ENCODE measurements at regions not wholly inside any gene's neighbourhood (a gene's known extent, or its start where the extent isn't known, plus 50 kb on each side); places are given as distances from the start of the nearest gene placed in this dataset.

DNA sequence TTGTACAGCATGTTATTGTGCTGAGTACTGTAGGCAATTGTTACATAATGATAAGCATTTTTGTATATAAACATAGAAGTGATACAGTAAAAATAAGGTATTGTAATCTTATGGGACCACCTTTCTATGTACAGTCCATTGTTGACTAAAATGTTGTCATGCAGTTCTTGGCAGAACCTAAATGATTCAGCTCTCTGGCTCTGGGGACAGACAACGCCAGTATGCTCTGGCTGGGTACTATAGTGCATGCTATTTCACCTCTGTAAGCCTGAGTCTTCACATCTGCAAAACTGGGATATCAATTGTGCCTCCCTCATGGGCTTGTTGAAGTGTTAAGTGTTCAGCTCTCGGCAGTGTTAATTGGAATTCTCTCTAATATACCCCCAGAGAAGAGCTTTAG, 674.3 kb downstream of the INHBA start:
- Histone ChIP-seq H3K27me3 (no peaks in the 10 kb centered on the region), H3K4me3 (ENCODE audit: low read depth, low read length) (no peak overlapping the region), H3K36me3 (no peaks in the 10 kb centered on the region), H3K4me1 (no peaks in the 10 kb centered on the region), H3K9me3 (no peaks in the 10 kb centered on the region)
- no peak for TF ChIP-seq CTCF (IDR thresholded peaks at IDR 0.05; ENCODE audit: low read depth, low read length)
- no peak for DNase-seq

DNA sequence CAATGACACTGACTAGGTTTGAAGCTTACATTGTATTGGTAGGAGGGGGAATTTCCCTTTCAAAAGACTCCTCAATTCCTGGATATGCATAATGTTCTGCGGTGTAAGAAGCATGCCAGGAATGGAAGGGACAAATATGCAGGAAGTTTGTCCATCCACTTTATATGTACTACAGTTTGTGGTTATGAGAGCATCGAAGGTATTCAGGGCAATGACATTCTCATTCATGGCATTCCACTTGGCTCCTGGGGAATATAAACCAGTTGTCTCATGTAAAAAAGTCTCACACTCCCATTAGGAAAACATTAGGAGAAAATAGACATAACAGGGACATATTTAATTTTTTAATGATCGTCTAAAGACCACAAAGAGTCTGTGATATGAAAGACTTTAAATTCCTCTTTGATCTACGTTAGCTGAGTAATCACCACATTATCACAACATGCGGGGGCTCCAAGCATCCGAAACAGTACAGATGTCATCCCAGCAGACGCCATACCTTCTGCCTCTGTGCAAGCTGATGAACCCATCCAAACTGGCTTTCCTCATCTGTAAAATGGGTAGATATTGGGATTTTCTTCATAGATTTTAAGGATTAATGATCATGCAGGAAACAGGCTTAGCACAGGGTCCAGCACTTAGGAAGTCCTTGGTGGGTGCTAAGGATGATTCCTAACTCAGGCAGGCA, 675.3 kb downstream of the INHBA start:
- H3K36me3 ChIP-seq: no peaks in the 10 kb centered on the region
- H3K9me3 ChIP-seq: no peaks in the 10 kb centered on the region
- H3K4me1 ChIP-seq: no peaks in the 10 kb centered on the region
- DNase-seq: no peak
- no peaks in the 10 kb centered on the region for H3K27me3 ChIP-seq
- H3K4me3 ChIP-seq (ENCODE audit: low read depth, low read length): no peak overlapping the region
- no peak for TF ChIP-seq CTCF (IDR thresholded peaks at IDR 0.05; ENCODE audit: low read depth, low read length)

DNA sequence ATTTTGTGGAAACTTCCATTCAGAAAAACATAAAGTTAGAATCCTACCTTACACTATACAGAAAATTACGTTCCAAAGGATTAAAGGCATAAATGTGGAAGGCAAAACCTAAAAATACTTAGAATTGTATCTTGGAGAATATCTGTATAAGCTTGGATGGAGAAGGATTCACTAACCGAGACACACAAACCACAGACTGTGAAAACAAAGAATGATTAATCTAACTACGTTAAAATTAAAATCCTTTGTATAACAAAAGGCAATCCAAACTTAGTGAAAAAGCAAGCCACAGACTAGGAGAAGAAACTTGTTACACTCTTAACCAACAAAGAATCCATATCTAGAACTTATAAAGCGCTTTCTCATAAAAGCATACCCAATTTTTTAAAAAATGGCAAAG, 678.8 kb downstream of the INHBA start:
- H3K9me3 ChIP-seq: no peaks in the 10 kb centered on the region
- no peaks in the 10 kb centered on the region for H3K27me3 ChIP-seq
- H3K36me3 ChIP-seq: no peaks in the 10 kb centered on the region
- no peak for TF ChIP-seq CTCF (IDR thresholded peaks at IDR 0.05; ENCODE audit: low read depth, low read length)
- no peak for DNase-seq
- no peaks in the 10 kb centered on the region for H3K4me1 ChIP-seq
- no peak overlapping the region for H3K4me3 ChIP-seq (ENCODE audit: low read depth, low read length)

- Histone ChIP-seq H3K4me1 (no peaks in the 10 kb centered on the region), H3K36me3 (no peaks in the 10 kb centered on the region), H3K4me3 (ENCODE audit: low read depth, low read length) (no peak overlapping the region), H3K27me3 (peaks cover 4% of the 10 kb centered on the region; the same call in 1 of the 2 replicates), H3K9me3 (no peaks in the 10 kb centered on the region)
- no peak for DNase-seq
- TF ChIP-seq CTCF (IDR thresholded peaks at IDR 0.05; ENCODE audit: low read depth, low read length): no peak
Observed at GRCh38 chr7:41020056-41020455, 682.8 kb downstream of the INHBA start.

DNA sequence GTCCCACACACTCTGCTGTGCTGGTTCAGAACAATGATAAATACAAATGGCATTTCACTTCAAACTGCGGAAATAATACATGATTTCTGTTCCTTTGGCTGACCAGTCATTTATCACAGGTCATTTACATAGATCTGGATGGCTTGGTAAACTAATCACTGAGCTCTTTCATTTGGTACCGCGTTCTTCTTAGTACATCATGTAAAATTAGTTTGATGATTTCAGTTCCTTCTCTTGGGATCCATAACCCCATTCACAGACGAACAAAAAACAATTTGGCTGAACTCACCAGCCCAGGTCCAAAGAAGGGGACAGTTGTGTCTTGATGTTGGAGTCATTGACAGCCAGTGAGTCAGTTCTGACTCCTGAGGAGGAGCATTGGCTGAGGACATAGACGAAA, 689.8 kb downstream of the INHBA start:
- TF ChIP-seq CTCF (IDR thresholded peaks at IDR 0.05; ENCODE audit: low read depth, low read length): no peak
- H3K27me3 ChIP-seq: peaks cover 6% of the 10 kb centered on the region; the same call in 1 of the 2 replicates
- DNase-seq: no peak
- no peaks in the 10 kb centered on the region for H3K36me3 ChIP-seq
- H3K4me1 ChIP-seq: no peaks in the 10 kb centered on the region
- H3K4me3 ChIP-seq (ENCODE audit: low read depth, low read length): no peak overlapping the region
- H3K9me3 ChIP-seq: no peaks in the 10 kb centered on the region

GRCh38 chr7:41012041-41012440, 690.8 kb downstream of the INHBA start:
- no peaks in the 10 kb centered on the region for H3K4me1 ChIP-seq
- TF ChIP-seq CTCF (IDR thresholded peaks at IDR 0.05; ENCODE audit: low read depth, low read length): no peak
- DNase-seq: no peak
- H3K27me3 ChIP-seq: peaks cover 6% of the 10 kb centered on the region; the same call in 1 of the 2 replicates
- no peaks in the 10 kb centered on the region for H3K36me3 ChIP-seq
- H3K9me3 ChIP-seq: no peaks in the 10 kb centered on the region
- H3K4me3 ChIP-seq (ENCODE audit: low read depth, low read length): no peak overlapping the region
